A673 (cell line): ENCODE measurements at regions not wholly inside any gene's neighbourhood (a gene's known extent, or its start where the extent isn't known, plus 50 kb on each side); places are given as distances from the start of the nearest gene placed in this dataset.

Source experiments
- BruUV-seq: library from RNA; stranded (reverse); fragments of 400-500 nt; replicated peaks from 2 replicates; lab custom pipeline; 2021; lab: Mats Ljungman, UMichigan
- CTCF ChIA-PET: fragments of 300-600 bp; sonication (Branson Sonifier 250); formaldehyde crosslinking; loops from one replicate; lab custom pipeline; 2022; ENCODE audit warnings: antibody characterized with exemption; lab: Charles Lee
- POLR2A ChIA-PET: fragments of 300-600 bp; sonication (Branson Sonifier 250); formaldehyde crosslinking; loops from one replicate; lab custom pipeline; 2022; ENCODE audit warnings: antibody characterized with exemption; ENCODE audit not compliant: low non-redundant PET; lab: Charles Lee
- DNase-seq: peaks from one replicate; pipeline ENCODE4 v3.0.0-alpha.2; 2015; ENCODE audit warnings: low spot score
- H3K27ac ChIP-seq: fragments of 200-600 bp; sonication (generic); 2 replicates; pipeline ENCODE4 v1.5.1; 2016; ENCODE audit warnings: mixed run types, low read depth, mild to moderate bottlenecking, mixed read lengths, antibody characterized with exemption, low read length; ENCODE audit not compliant: poor library complexity, severe bottlenecking
- H3K27me3 ChIP-seq: fragments of 200-600 bp; sonication (generic); replicated peaks from 2 replicates; pipeline ENCODE4 v1.6.1; 2017; ENCODE audit warnings: mixed run types, low read depth, mild to moderate bottlenecking, mixed read lengths, antibody characterized with exemption, low read length; ENCODE audit not compliant: insufficient read depth, poor library complexity
- H3K36me3 ChIP-seq: fragments of 200-600 bp; sonication (generic); 2 replicates; pipeline ENCODE4 v1.6.1; 2016; ENCODE audit warnings: mixed run types, mild to moderate bottlenecking, mixed read lengths, antibody characterized with exemption, low read length; ENCODE audit not compliant: insufficient read depth, poor library complexity, severe bottlenecking
- H3K4me1 ChIP-seq: fragments of 200-600 bp; sonication (generic); 2 replicates; pipeline ENCODE4 v1.6.1; 2017; ENCODE audit warnings: mixed run types, mild to moderate bottlenecking, mixed read lengths, antibody characterized with exemption, low read length; ENCODE audit not compliant: insufficient read depth, poor library complexity, severe bottlenecking
- H3K4me3 ChIP-seq: fragments of 200-600 bp; sonication (generic); 2 replicates; pipeline ENCODE4 v1.5.1; 2016; ENCODE audit warnings: low read depth, mixed run types, mild to moderate bottlenecking, mixed read lengths, low read length; ENCODE audit not compliant: poor library complexity, severe bottlenecking
- H3K9me3 ChIP-seq: fragments of 200-600 bp; sonication (generic); 2 replicates; pipeline ENCODE4 v1.6.1; 2016; ENCODE audit warnings: mixed run types, low read depth, mild to moderate bottlenecking, mixed read lengths, antibody characterized with exemption, low read length; ENCODE audit not compliant: poor library complexity, severe bottlenecking
- EZH2 ChIP-seq: fragments of 200-600 bp; sonication (generic); IDR thresholded peaks from 2 replicates; pipeline ENCODE4 v1.6.1; 2017; ENCODE audit warnings: borderline replicate concordance, low read depth, mild to moderate bottlenecking, mixed read lengths, antibody characterized with exemption, low read length; ENCODE audit not compliant: poor library complexity, severe bottlenecking
- intact Hi-C: fragments of 100-400 bp; cut with micrococcal nuclease; formaldehyde crosslinking; loops from one replicate; pipeline ENCODE4 v1.10.0; 2022; ENCODE audit not compliant: unreplicated experiment
- TF ChIP-seq, protein P1 (sequence below): fragments of 300-800, 200-600 bp; sonication (generic); conservative IDR thresholded peaks from 2 replicates; pipeline ENCODE4 v1.5.1; 2017; ENCODE audit warnings: low read depth, mild to moderate bottlenecking, antibody characterized with exemption, low read length, moderate library complexity, mixed read lengths

DNA sequence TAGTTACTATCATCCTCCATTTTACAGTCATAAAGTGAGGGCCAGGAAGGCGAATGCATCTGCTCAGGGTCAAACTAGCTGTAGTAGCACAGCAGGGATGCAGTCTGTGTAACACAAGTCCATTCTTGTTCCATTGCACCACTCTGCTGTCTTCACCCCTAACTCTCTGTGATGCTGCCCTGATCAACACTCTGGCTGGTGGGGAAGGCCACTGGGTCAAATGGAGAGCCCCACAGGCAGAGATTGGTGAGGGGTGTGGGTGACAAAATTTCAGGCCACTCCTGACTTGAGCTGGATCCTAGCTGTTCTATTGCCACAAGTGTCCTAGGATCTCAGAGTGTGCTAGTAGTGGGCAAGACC is 136.5 kb downstream of the PJA1 start:
- H3K36me3 ChIP-seq = no peaks in the 10 kb centered on the region
- intact Hi-C loops = no loop called here
- CTCF ChIA-PET = no interaction called here
- POLR2A ChIA-PET = no interaction called here
- no peak for DNase-seq
- H3K27ac ChIP-seq = no peak overlapping the region
- no peak overlapping the region for H3K4me3 ChIP-seq
- H3K27me3 ChIP-seq = no peaks in the 10 kb centered on the region
- BruUV-seq = no TSS peak
- no peaks in the 10 kb centered on the region for H3K4me1 ChIP-seq
- H3K9me3 ChIP-seq = no peaks in the 10 kb centered on the region
- TF ChIP-seq EZH2 = no peak
- TF ChIP-seq, protein P1, sequence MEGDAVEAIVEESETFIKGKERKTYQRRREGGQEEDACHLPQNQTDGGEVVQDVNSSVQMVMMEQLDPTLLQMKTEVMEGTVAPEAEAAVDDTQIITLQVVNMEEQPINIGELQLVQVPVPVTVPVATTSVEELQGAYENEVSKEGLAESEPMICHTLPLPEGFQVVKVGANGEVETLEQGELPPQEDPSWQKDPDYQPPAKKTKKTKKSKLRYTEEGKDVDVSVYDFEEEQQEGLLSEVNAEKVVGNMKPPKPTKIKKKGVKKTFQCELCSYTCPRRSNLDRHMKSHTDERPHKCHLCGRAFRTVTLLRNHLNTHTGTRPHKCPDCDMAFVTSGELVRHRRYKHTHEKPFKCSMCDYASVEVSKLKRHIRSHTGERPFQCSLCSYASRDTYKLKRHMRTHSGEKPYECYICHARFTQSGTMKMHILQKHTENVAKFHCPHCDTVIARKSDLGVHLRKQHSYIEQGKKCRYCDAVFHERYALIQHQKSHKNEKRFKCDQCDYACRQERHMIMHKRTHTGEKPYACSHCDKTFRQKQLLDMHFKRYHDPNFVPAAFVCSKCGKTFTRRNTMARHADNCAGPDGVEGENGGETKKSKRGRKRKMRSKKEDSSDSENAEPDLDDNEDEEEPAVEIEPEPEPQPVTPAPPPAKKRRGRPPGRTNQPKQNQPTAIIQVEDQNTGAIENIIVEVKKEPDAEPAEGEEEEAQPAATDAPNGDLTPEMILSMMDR = no peak

GRCh38 chrX:69028006-69028760 is 137.1 kb downstream of the PJA1 start:
- CTCF ChIA-PET = no interaction called here

DNA sequence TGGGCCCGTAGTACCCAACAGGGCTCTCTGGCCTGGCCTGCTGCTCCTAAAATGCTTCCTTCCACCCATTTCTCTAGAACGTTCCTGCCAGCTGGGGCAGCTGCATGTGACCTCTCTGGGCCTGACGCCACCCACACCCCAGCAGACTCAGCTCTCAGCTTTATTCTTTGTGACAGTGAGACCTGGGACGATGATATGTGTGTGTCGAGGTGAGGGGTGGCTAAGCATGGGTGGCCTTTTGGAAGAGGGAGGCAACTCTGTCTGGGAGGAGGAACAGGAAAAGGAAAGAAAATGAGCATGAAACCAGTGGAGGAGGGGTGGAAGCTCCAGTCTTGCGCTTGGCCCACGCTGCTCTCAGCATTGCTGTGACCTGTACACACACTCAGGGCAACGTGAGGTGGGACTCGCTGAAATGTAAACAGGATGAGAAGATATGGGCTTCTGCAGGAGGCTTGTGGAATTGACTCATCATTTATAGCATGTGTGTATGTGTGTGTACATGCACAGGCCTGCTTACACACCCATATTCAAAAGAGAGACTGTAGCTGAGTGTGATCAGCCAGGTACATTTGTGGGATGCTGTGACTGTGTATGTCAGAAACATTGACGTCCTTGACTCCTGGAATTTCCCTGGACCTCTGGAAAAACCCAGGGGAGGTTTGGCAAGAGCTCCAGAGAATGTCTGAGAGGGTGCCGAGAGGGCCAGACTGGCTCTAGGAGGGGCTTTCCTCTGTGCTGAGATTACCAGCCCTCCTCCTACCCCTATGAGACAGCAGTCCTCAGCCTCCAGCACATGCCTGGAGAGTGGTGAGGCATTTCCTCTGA is 137.9 kb downstream of the PJA1 start:
- ChIA-PET POLR2A (no interaction called here), CTCF (no interaction called here)
- no peak for DNase-seq
- no TSS peak for BruUV-seq
- Histone ChIP-seq H3K4me3 (no peak overlapping the region), H3K4me1 (no peaks in the 10 kb centered on the region), H3K36me3 (no peaks in the 10 kb centered on the region), H3K9me3 (no peaks in the 10 kb centered on the region), H3K27me3 (no peaks in the 10 kb centered on the region), H3K27ac (no peak overlapping the region)
- intact Hi-C loops = no loop called here
- TF ChIP-seq, protein P1 = no peak
- TF ChIP-seq EZH2 = no peak

More at GRCh38 chrX:69028006-69028760, 137.1 kb downstream of the PJA1 start:
- Histone ChIP-seq H3K4me1 (no peaks in the 10 kb centered on the region), H3K36me3 (no peaks in the 10 kb centered on the region), H3K27me3 (no peaks in the 10 kb centered on the region), H3K9me3 (no peaks in the 10 kb centered on the region), H3K27ac (no peak overlapping the region), H3K4me3 (no peak overlapping the region)
- intact Hi-C loops = no loop called here
- no peak for DNase-seq
- POLR2A ChIA-PET = interaction anchor here (0.5 kb wide), 1 partner anchor 209 kb away, joined by 4 read pairs; no protein-coding TSS in a partner anchor
- BruUV-seq = no TSS peak
- TF ChIP-seq, protein P1 = no peak
- TF ChIP-seq EZH2 = no peak
